ENCODE measurements at regions not wholly inside any gene's neighbourhood (a gene's known extent, or its start where the extent isn't known, plus 50 kb on each side); places are given as distances from the start of the nearest gene placed in this dataset.
"Not testable (repeated sequence)": the region's sequence is repeated elsewhere in the genome, so short reads cannot be mapped to it uniquely, and the experiment has no call there.

- DNase-seq (ENCODE audit: low spot score), result no peak
These were observed 170.2 kb upstream of the PITRM1 start for GRCh38 chr10:3342771-3343170.

GRCh38 chr10:3340127-3340730 lies 167.6 kb upstream of the PITRM1 start:
- no peak for DNase-seq (ENCODE audit: low spot score)

- DNase-seq (ENCODE audit: low spot score), result no peak
These were observed 167.0 kb upstream of the PITRM1 start for GRCh38 chr10:3339531-3339950.

GRCh38 chr10:3339121-3339520 lies 166.5 kb upstream of the PITRM1 start:
- no peak for DNase-seq (ENCODE audit: low spot score)

GRCh38 chr10:3337741-3338140 lies 165.2 kb upstream of the PITRM1 start:
- no peak for DNase-seq (ENCODE audit: low spot score)

GRCh38 chr10:3336673-3337293 lies 164.2 kb upstream of the PITRM1 start:
- DNase-seq (ENCODE audit: low spot score), result no peak

GRCh38 chr10:3333426-3333825 lies 160.8 kb upstream of the PITRM1 start:
- no peak for DNase-seq (ENCODE audit: low spot score)

- DNase-seq (ENCODE audit: low spot score), result no peak
These were observed 159.2 kb upstream of the PITRM1 start for GRCh38 chr10:3331690-3332230.

- no peak for DNase-seq (ENCODE audit: low spot score)
These were observed 158.6 kb upstream of the PITRM1 start for GRCh38 chr10:3331187-3331586.

GRCh38 chr10:3330663-3331062 lies 158.1 kb upstream of the PITRM1 start:
- no peak for DNase-seq (ENCODE audit: low spot score)

- DNase-seq (ENCODE audit: low spot score), result no peak
These were observed 153.6 kb upstream of the PITRM1 start for GRCh38 chr10:3325954-3326750.

GRCh38 chr10:3324612-3325038 lies 152.0 kb upstream of the PITRM1 start:
- DNase-seq (ENCODE audit: low spot score), result no peak

- no peak for DNase-seq (ENCODE audit: low spot score)
These were observed 151.4 kb upstream of the PITRM1 start for GRCh38 chr10:3323865-3324498.

GRCh38 chr10:3321123-3321522 lies 148.5 kb upstream of the PITRM1 start:
- no peak for DNase-seq (ENCODE audit: low spot score)

- DNase-seq (ENCODE audit: low spot score), result no peak
These were observed 147.2 kb upstream of the PITRM1 start for GRCh38 chr10:3319811-3320226.

- not testable (repeated sequence) for DNase-seq (ENCODE audit: low spot score)
These were observed 145.9 kb upstream of the PITRM1 start for GRCh38 chr10:3318480-3318807.

- DNase-seq (ENCODE audit: low spot score), result not testable (repeated sequence)
These were observed 145.2 kb upstream of the PITRM1 start for GRCh38 chr10:3317553-3318479.

- DNase-seq (ENCODE audit: low spot score), result not testable (repeated sequence)
These were observed 142.0 kb upstream of the PITRM1 start for GRCh38 chr10:3314445-3315085.

- DNase-seq (ENCODE audit: low spot score), result not testable (repeated sequence)
These were observed 141.3 kb upstream of the PITRM1 start for GRCh38 chr10:3313784-3314444.

- DNase-seq (ENCODE audit: low spot score), result no peak
These were observed 139.9 kb upstream of the PITRM1 start for GRCh38 chr10:3312403-3312940.
